ENCODE measurements at regions not wholly inside any gene's neighbourhood (a gene's known extent, or its start where the extent isn't known, plus 50 kb on each side); places are given as distances from the start of the nearest gene placed in this dataset.

DNA sequence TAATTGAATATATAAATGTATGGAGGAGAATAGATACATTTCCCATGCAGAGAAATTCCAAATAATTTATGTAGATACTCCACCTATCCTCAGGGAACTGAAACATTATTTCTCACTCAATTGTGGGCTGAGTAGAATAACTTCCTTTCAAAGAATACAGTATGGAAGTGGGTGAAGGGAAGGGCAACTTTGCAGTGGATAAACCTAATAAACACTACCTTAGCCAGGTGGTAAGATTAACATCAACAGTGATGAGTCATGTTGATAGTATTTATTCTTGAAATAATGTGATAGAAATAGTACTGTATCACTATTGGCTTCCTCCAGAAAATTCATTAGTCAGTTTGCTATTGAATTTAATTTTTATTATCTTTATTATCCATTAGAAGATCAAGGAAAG is 716.4 kb upstream of the CHAC2 start:
- no peak overlapping the region for H3K4me3 ChIP-seq (ENCODE audit: insufficient read depth, low read length, poor library complexity, severe bottlenecking)
- no peak overlapping the region for H3K27ac ChIP-seq (ENCODE audit: low read depth, low read length)
- TF ChIP-seq, protein P1, sequence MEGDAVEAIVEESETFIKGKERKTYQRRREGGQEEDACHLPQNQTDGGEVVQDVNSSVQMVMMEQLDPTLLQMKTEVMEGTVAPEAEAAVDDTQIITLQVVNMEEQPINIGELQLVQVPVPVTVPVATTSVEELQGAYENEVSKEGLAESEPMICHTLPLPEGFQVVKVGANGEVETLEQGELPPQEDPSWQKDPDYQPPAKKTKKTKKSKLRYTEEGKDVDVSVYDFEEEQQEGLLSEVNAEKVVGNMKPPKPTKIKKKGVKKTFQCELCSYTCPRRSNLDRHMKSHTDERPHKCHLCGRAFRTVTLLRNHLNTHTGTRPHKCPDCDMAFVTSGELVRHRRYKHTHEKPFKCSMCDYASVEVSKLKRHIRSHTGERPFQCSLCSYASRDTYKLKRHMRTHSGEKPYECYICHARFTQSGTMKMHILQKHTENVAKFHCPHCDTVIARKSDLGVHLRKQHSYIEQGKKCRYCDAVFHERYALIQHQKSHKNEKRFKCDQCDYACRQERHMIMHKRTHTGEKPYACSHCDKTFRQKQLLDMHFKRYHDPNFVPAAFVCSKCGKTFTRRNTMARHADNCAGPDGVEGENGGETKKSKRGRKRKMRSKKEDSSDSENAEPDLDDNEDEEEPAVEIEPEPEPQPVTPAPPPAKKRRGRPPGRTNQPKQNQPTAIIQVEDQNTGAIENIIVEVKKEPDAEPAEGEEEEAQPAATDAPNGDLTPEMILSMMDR (IDR thresholded peaks at IDR 0.05; ENCODE audit: insufficient read depth, low read length, poor library complexity, severe bottlenecking) = no peak
- no peak for TF ChIP-seq EZH2phosphoT487 (conservative IDR thresholded peaks at IDR 0.05; ENCODE audit: low read length)
- H3F3A ChIP-seq (ENCODE audit: insufficient read depth) = no peaks in the 10 kb centered on the region
- H2AFZ ChIP-seq (ENCODE audit: low read depth, low read length, severe bottlenecking) = no peak overlapping the region
- H3K9me2 ChIP-seq (replicated peaks; ENCODE audit: insufficient read depth, low read length) = no peaks in the 10 kb centered on the region
- H3K27me3 ChIP-seq (ENCODE audit: low read length) = no peaks in the 10 kb centered on the region
- H3K9ac ChIP-seq (ENCODE audit: low read length) = no peak overlapping the region
- H4K20me1 ChIP-seq (ENCODE audit: low read depth, low read length) = no peaks in the 10 kb centered on the region
- H3K79me2 ChIP-seq (ENCODE audit: insufficient read depth, low read length) = no peaks in the 10 kb centered on the region
- H3K4me2 ChIP-seq (ENCODE audit: low read depth, low read length, poor library complexity, severe bottlenecking) = no peak overlapping the region
- H3K9me3 ChIP-seq (ENCODE audit: insufficient read depth, low read length) = no peaks in the 10 kb centered on the region
- no peaks in the 10 kb centered on the region for H3K36me3 ChIP-seq (ENCODE audit: low read length)

DNA sequence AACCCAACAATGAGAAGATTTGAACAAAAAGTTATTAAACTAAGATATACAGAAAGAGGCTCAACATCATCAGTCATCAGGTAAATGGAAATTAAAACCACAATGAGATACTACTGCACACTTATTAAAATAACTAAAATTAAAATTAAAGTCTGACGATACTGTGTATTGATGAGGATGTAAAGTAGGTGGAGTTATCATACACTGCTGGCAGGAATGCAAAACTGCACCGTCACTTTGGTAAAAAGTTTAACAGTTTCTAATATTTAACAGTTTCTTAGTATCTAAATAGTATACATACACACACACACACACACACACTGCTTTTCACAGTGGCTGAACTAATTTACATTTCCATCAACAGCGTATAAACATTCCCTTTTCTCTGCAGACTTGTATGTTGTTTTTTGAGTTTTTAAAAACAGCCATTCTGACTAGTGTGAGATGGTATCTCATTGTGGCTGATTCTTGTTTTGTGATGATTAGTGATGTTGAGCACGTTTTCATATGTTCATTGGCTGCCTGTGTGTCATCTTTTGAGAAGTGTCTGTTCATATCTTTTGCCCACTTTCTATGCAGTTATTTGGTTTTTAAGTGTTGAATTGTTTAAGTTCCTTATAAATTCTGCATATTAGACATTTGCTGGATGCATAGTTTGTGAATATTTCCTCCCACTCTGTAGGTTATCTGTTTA is 726.9 kb upstream of the CHAC2 start:
- H3K9ac ChIP-seq (ENCODE audit: low read length) = no peak overlapping the region
- H3K4me3 ChIP-seq (ENCODE audit: insufficient read depth, low read length, poor library complexity, severe bottlenecking) = no peak overlapping the region
- no peaks in the 10 kb centered on the region for H3K9me3 ChIP-seq (ENCODE audit: insufficient read depth, low read length)
- no peaks in the 10 kb centered on the region for H3K27me3 ChIP-seq (ENCODE audit: low read length)
- no peak overlapping the region for H2AFZ ChIP-seq (ENCODE audit: low read depth, low read length, severe bottlenecking)
- H3K27ac ChIP-seq (ENCODE audit: low read depth, low read length) = no peak overlapping the region
- H3K79me2 ChIP-seq (ENCODE audit: insufficient read depth, low read length) = no peaks in the 10 kb centered on the region
- no peaks in the 10 kb centered on the region for H3K9me2 ChIP-seq (replicated peaks; ENCODE audit: insufficient read depth, low read length)
- H4K20me1 ChIP-seq (ENCODE audit: low read depth, low read length) = no peaks in the 10 kb centered on the region
- H3F3A ChIP-seq (ENCODE audit: insufficient read depth) = no peaks in the 10 kb centered on the region
- H3K36me3 ChIP-seq (ENCODE audit: low read length) = no peaks in the 10 kb centered on the region
- no peak for TF ChIP-seq EZH2phosphoT487 (conservative IDR thresholded peaks at IDR 0.05; ENCODE audit: low read length)
- TF ChIP-seq, protein P1 (IDR thresholded peaks at IDR 0.05; ENCODE audit: insufficient read depth, low read length, poor library complexity, severe bottlenecking) = no peak
- H3K4me2 ChIP-seq (ENCODE audit: low read depth, low read length, poor library complexity, severe bottlenecking) = no peak overlapping the region

DNA sequence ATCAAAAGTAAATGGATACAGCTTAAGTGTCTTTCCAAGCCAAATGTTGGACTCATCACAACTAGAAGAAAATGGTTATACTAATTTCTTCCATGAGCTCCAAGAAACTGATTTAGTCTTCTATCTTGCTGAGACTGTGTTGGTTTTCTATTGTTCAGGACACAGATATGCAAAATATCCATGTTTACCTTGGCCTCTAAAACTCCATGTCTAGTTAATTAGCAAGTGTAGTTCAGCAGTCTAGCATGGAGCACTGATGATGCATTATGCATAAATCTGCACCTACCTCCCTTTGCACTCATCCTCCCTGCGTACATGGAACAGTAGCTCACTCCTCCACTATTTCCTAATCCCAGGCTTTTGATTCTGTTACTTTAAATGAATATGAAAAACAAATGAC is 731.4 kb upstream of the CHAC2 start:
- Histone ChIP-seq H4K20me1 (ENCODE audit: low read depth, low read length) (no peaks in the 10 kb centered on the region), H3K9me3 (ENCODE audit: insufficient read depth, low read length) (no peaks in the 10 kb centered on the region), H3K27me3 (ENCODE audit: low read length) (no peaks in the 10 kb centered on the region), H2AFZ (ENCODE audit: low read depth, low read length, severe bottlenecking) (no peak overlapping the region), H3K79me2 (ENCODE audit: insufficient read depth, low read length) (no peaks in the 10 kb centered on the region), H3F3A (ENCODE audit: insufficient read depth) (no peaks in the 10 kb centered on the region), H3K4me2 (ENCODE audit: low read depth, low read length, poor library complexity, severe bottlenecking) (no peak overlapping the region), H3K9ac (ENCODE audit: low read length) (no peak overlapping the region), H3K9me2 (replicated peaks; ENCODE audit: insufficient read depth, low read length) (no peaks in the 10 kb centered on the region), H3K36me3 (ENCODE audit: low read length) (no peaks in the 10 kb centered on the region), H3K4me3 (ENCODE audit: insufficient read depth, low read length, poor library complexity, severe bottlenecking) (no peak overlapping the region), H3K27ac (ENCODE audit: low read depth, low read length) (no peak overlapping the region)
- TF ChIP-seq, protein P1 (IDR thresholded peaks at IDR 0.05; ENCODE audit: insufficient read depth, low read length, poor library complexity, severe bottlenecking) = no peak
- TF ChIP-seq EZH2phosphoT487 (conservative IDR thresholded peaks at IDR 0.05; ENCODE audit: low read length) = no peak

Data from SU-DHL-6 (cell line).